EL (cell line): ENCODE measurements at regions not wholly inside any gene's neighbourhood (a gene's known extent, or its start where the extent isn't known, plus 50 kb on each side); places are given as distances from the start of the nearest gene placed in this dataset.
A peak's percentile ranks its signal among the peaks of the same experiment; 100 is the strongest.

Experiments
- DNase-seq: peaks from one replicate; pipeline ENCODE4 v3.0.0-alpha.2; 2016

GRCh38 chr3:72058493-72059081 lies 273.6 kb upstream of the PROK2 start:
- no peak for DNase-seq

DNA sequence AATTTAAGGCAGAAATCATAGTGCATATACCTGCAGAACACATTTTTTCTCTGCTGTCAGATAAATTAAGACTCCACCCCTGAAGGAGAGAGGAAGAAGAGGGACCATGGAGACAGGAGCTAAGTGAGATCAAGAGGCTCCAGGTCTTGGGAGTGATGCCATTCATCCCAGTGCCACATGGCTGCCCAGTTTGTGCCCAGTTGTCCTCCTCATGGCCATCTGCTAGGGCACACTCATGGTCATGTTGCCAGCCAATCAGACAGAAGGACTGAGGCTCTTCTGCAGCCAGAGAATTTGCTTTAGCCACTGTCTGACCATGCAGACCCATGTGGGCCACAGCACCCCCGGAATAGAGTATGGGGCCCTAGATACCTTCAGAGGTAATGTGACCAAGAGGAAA lies 270.5 kb upstream of the PROK2 start:
- no peak for DNase-seq

GRCh38 chr3:72054976-72055375 lies 270.0 kb upstream of the PROK2 start:
- no peak for DNase-seq

- no peak for DNase-seq
Measured at GRCh38 chr3:72052841-72053409, 268.0 kb upstream of the PROK2 start.

- no peak for DNase-seq
Measured at GRCh38 chr3:72050771-72051170, 265.8 kb upstream of the PROK2 start.

DNA sequence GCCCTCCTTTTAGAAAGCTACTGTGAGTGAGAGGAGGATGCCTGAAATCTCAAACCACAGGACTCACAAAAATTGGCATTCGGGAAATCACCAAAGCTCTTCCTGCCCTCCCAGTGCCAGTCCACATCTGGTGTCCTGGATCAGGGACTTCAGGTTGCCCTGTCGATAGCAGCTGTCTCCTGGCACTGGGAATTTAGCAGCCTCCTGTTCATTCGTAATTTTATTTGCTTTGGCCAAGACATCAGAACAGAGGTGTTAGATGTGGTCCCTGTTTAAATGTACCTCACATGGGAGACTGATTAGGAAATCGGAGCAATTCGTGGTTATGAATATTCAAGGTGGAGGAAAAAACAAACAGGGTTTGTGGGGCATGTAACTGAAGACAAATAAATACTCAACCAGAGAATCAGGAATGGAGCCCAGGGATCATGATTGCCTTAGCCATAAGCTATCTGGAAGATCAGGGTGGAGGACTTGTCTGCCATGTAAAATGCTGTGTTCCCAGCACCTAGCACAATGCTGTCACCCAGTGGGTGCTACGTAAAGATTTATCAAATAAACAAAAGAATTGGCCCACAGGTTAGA lies 265.2 kb upstream of the PROK2 start:
- no peak for DNase-seq

DNA sequence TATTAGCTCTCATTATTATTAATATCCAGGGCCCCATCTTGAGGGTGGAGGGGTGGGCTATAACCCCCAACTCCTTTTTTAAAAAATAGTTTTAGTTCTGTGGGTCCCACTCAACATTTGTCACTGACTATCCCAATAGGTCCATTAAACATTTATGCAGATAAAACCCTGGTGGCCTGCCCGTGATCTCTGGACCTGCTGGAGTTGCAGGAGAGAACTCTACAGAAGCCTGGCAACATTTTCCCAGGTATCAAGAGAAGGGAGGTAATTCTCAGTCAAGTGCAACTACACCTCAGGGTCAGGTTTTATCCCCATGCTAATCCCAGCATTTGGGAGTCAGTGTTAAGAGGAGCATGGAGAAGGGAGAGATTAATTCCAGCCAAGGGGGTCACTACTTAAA lies 264.4 kb upstream of the PROK2 start:
- no peak for DNase-seq

DNA sequence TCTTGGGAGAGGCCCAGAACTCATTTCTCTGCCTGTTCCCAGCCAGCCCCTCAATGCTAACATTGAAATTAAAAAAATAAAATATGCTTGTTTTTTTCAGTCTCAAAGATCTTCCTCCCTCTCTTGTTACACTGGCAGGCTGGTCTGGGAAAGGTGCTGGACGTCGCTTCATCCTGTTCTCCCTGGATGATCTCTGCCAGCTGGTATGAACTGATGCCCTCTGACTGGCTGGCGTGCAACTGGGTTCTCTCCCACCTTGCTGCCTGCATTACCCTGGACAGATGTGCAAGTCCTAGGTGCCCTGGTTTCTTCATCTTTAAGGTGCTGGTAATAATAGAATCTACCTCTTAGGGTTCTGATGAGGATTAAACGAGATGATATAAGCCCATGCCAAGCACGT lies 263.9 kb upstream of the PROK2 start:
- DNase-seq, result no peak

- no peak for DNase-seq
Measured at GRCh38 chr3:72047221-72047871, 262.4 kb upstream of the PROK2 start.

- no peak for DNase-seq
Measured at GRCh38 chr3:72044231-72044855, 259.4 kb upstream of the PROK2 start.

GRCh38 chr3:72043204-72044133 lies 258.5 kb upstream of the PROK2 start:
- no peak for DNase-seq

DNA sequence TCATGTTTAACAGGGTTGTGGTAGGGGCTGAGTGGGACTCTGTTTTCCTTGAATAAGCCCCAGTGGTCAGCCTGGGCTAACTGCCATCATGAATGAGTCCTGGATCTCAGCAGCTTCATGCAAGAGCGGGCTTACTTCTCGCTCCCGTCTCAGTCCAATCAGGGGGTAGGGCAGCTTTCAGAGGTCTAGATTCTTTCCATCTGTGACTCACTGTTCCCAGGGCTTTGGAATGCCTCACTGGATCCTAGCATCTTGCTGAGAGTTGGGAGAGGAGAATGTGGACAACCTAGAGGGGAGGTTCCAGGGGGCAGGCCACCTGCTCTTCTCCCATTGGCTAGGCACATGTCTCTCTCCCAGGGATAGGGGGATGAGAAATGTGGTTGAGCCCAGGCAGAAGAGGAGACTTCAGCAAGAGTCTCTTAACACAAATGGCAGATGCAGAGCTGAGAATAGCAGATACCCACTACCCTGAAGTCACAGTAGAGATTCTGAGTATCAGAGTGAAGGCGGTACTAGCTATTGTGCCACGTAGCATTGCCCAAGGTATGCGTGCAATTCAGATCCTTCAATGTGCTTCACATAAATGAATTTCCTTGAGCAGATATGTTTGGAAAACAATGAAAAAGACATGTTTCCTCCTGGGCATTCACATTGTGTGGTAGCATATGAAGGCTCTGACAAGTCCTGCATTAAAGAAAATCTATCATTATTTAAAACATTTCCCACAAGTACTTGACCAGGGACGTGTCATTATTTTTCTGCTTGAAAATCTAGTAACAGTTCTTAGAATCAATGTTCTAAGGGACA lies 257.7 kb upstream of the PROK2 start:
- peak; percentile 57 for DNase-seq

DNA sequence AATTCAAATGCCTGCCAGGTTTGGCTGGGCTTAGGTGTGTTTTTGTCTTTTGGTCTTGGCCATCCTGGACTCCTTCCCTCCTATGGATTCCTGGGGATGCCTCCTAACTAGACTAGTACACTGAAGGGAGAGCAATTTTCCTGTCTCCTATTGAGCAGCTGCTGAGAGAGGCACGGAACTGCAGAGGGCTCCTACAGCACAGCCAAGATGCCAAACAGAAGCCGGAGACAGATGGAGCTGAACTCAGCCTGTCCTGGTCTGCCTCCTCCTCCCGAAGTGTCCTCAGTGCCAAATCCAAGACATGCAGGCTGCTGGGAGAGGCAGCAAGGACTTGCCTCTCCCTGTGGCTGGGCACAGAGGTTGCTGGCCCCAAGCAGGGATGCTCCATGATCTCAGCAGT lies 256.6 kb upstream of the PROK2 start:
- DNase-seq, result no peak

- DNase-seq, result no peak
Measured at GRCh38 chr3:72041076-72041475, 256.1 kb upstream of the PROK2 start.

DNA sequence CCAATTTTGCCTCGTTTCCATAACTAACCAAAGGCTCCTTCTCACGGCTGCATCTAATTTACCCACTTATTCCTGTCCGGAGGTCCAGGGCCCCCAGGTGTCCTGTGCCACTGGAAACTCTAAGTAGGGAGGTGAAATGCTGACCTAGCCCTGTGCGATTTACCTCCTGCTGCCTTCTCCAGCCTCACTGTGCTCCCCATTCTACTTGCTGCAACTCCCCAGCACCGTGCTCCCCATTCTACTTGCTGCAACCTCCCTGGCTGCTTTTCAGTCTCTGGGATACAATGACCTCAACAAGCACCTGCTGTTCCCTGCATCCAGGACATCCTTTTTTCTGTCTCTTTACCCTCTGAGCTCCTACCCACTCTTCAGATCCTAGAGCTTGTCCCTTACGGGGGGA lies 254.7 kb upstream of the PROK2 start:
- DNase-seq, result no peak

DNA sequence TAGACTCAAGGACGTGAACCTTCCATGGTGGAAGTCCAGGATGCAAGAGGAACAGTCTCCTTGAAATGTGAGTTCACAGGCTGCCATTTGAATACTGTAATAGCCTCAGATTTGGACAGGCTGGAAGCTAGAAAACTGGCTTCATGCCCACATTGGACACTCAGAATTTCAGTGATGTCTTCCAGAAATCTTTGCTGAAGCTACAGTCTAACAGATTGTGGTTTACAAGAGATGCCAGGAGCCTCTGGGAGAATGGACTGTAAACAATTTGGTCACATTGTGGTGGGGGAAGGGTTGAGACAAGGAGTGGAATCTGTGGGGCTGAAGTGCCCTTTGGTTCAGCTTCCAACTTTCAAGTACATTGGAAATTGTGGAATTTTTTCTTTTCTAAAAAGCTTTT lies 252.0 kb upstream of the PROK2 start:
- peak; percentile 25 for DNase-seq

DNA sequence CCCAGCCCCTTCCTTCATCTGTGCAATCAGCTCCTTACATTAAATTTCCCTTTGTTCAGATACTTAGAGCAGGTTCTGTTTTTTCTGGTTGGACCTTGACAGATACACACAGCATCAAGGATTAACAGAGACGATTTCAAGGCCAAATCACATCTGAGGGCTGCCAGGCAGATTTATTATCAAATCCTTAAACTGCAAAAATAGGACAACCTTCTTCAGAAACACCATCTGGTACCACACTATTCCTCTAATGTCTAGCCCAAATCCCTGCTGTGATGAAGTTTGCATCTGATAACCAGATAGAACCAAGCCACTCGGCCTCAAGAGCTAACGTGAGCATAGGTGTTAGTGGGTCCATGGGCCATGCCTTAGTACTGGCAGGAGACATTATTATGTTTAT lies 250.7 kb upstream of the PROK2 start:
- DNase-seq, result no peak

- no peak for DNase-seq
Measured at GRCh38 chr3:72034986-72035385, 250.0 kb upstream of the PROK2 start.

DNA sequence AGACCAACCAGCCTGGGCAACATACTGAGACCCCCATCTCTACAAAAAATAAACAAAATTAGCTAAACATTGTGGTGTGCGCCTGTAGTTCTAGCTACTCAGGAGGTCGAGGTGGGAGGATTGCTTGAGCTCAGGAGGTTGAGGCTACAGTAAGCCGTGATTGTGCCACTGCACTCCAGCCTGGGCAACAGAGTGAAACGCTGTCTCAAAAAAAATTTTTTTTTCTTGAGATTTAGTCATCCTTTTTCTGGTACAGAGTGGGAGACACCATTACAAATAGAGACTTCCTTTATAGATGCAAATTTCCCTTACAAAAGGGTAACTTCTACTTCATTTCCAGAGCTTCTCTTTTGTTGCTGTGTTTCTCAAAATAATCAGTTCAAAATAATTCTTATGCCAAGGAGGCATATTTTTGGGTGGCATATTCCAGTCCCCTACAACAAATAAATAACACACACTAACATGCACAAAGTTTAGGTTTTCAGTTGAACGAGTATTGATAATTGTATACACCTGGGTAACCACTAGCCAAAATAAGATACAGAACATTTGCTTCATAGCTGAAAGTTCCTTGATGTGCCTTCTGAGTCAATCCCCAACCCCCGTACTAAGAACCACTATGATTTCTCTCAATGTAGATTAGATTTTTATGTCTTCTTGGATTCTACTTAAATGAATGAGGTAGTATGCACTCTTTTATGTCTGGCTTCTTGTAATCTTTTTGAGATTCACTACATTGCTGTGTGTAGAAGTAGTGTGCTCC lies 248.9 kb upstream of the PROK2 start:
- DNase-seq, result no peak

DNA sequence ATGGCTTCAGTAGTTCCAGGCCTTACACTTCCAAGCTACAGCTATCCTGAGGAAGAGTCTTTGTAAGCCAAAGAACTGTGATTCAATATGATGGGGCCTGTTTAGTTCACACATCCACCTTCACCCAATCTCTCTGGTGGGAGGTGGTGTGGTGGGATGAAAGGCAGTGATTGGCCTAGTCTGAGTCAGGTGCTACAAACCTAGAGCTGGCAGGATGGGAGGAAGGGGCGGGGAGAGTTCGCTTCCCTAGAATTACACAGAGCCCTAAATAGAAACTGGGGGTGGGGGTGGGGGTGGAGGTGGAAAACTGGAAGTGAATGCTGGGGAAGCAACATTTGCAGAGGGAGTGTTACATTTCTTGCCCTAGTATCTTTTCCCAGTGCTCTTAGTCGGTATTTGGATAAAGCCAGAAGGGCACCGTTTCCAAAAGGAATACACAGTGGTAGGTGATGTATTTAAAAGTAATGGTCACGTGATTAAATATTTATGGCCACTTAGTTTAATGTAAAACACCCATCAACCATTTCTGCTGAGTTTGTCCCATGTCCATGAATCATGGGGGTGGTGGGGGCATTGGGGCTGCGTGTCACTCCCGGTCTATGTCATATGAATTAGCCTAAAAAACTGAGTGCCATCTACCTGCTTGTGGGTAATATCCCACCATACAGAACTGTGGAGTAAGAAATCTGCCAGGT lies 247.6 kb upstream of the PROK2 start:
- no peak for DNase-seq

DNA sequence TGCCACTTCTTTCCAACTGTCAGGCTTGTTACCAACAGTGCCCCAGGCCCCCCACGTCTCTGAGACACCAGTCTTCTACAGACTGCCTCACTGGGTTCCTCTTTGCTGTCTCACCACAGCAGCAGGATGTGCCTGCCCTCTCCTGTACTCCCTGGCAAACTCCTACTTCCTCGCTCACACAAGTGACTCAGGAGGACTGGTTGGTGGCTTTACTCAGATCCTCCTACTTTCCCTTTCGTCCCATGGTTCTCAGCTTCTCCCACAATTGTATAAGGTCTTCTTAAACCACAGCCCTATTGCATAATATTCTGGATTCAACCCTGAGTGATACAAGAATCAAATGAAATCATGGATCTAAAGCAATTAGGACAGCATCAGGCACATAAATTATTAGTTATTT lies 246.6 kb upstream of the PROK2 start:
- DNase-seq, result peak; percentile 71
